ENCODE measurements at regions not wholly inside any gene's neighbourhood (a gene's known extent, or its start where the extent isn't known, plus 50 kb on each side); places are given as distances from the start of the nearest gene placed in this dataset.

GRCh38 chr6:4320860-4321259, 185.5 kb upstream of the ECI2 start:
- no peak for DNase-seq (ENCODE audit: low spot score)

GRCh38 chr6:4319981-4320683, 184.8 kb upstream of the ECI2 start:
- no peak for DNase-seq (ENCODE audit: low spot score)

- DNase-seq (ENCODE audit: low spot score) = no peak
Measured at GRCh38 chr6:4318321-4318720, 182.9 kb upstream of the ECI2 start.

GRCh38 chr6:4316867-4317400, 181.6 kb upstream of the ECI2 start:
- DNase-seq (ENCODE audit: low spot score) = peak; percentile 26

GRCh38 chr6:4314201-4314707, 178.9 kb upstream of the ECI2 start:
- DNase-seq (ENCODE audit: low spot score) = no peak

GRCh38 chr6:4313044-4313686, 177.8 kb upstream of the ECI2 start:
- peak; percentile 36 for DNase-seq (ENCODE audit: low spot score)

GRCh38 chr6:4311976-4312860, 176.8 kb upstream of the ECI2 start:
- no peak for DNase-seq (ENCODE audit: low spot score)

GRCh38 chr6:4309540-4309939, 174.2 kb upstream of the ECI2 start:
- no peak for DNase-seq (ENCODE audit: low spot score)

GRCh38 chr6:4308364-4308763, 173.0 kb upstream of the ECI2 start:
- DNase-seq (ENCODE audit: low spot score) = no peak

GRCh38 chr6:4304927-4305455, 169.6 kb upstream of the ECI2 start:
- DNase-seq (ENCODE audit: low spot score) = no peak

- DNase-seq (ENCODE audit: low spot score) = no peak
Measured at GRCh38 chr6:4303638-4304037, 168.3 kb upstream of the ECI2 start.

- DNase-seq (ENCODE audit: low spot score) = no peak
Measured at GRCh38 chr6:4302524-4302923, 167.1 kb upstream of the ECI2 start.

- no peak for DNase-seq (ENCODE audit: low spot score)
Measured at GRCh38 chr6:4301871-4302270, 166.5 kb upstream of the ECI2 start.

- no peak for DNase-seq (ENCODE audit: low spot score)
Measured at GRCh38 chr6:4300917-4301316, 165.5 kb upstream of the ECI2 start.

- DNase-seq (ENCODE audit: low spot score) = no peak
Measured at GRCh38 chr6:4299476-4299875, 164.1 kb upstream of the ECI2 start.

- no peak for DNase-seq (ENCODE audit: low spot score)
Measured at GRCh38 chr6:4297348-4297747, 162.0 kb upstream of the ECI2 start.

GRCh38 chr6:4296552-4296951, 161.2 kb upstream of the ECI2 start:
- DNase-seq (ENCODE audit: low spot score) = no peak

- no peak for DNase-seq (ENCODE audit: low spot score)
Measured at GRCh38 chr6:4295783-4296155, 160.4 kb upstream of the ECI2 start.

GRCh38 chr6:4295058-4295782, 159.8 kb upstream of the ECI2 start:
- DNase-seq (ENCODE audit: low spot score) = no peak

- DNase-seq (ENCODE audit: low spot score) = no peak
Measured at GRCh38 chr6:4294636-4295035, 159.3 kb upstream of the ECI2 start.
